ENCODE measurements at regions not wholly inside any gene's neighbourhood (a gene's known extent, or its start where the extent isn't known, plus 50 kb on each side); places are given as distances from the start of the nearest gene placed in this dataset.
"Not testable (repeated sequence)": the region's sequence is repeated elsewhere in the genome, so short reads cannot be mapped to it uniquely, and the experiment has no call there.

- DNase-seq = no peak
These were observed 186.9 kb downstream of the ZFP64 start for GRCh38 chr20:52004715-52005114.

- DNase-seq = no peak
These were observed 187.6 kb downstream of the ZFP64 start for GRCh38 chr20:52004018-52004417.

GRCh38 chr20:52003415-52003814, 188.2 kb downstream of the ZFP64 start:
- DNase-seq = no peak

GRCh38 chr20:52001999-52002666, 189.4 kb downstream of the ZFP64 start:
- DNase-seq = no peak

- DNase-seq = not testable (repeated sequence)
These were observed 194.2 kb downstream of the ZFP64 start for GRCh38 chr20:51997281-51997936.

GRCh38 chr20:51995551-51995951, 193.2 kb upstream of the SALL4 start:
- DNase-seq = no peak

- no peak for DNase-seq
These were observed 192.6 kb upstream of the SALL4 start for GRCh38 chr20:51994751-51995417.

GRCh38 chr20:51987812-51988211, 185.5 kb upstream of the SALL4 start:
- DNase-seq = no peak

GRCh38 chr20:51985013-51985415, 182.7 kb upstream of the SALL4 start:
- DNase-seq = no peak

- DNase-seq = no peak
These were observed 178.0 kb upstream of the SALL4 start for GRCh38 chr20:51980277-51980676.

- no peak for DNase-seq
These were observed 176.9 kb upstream of the SALL4 start for GRCh38 chr20:51979226-51979625.

- DNase-seq = no peak
These were observed 175.8 kb upstream of the SALL4 start for GRCh38 chr20:51978070-51978501.

- no peak for DNase-seq
These were observed 169.7 kb upstream of the SALL4 start for GRCh38 chr20:51972056-51972455.

- DNase-seq = no peak
These were observed 168.5 kb upstream of the SALL4 start for GRCh38 chr20:51970858-51971257.

GRCh38 chr20:51969191-51969590, 166.9 kb upstream of the SALL4 start:
- no peak for DNase-seq

GRCh38 chr20:51968151-51968550, 165.8 kb upstream of the SALL4 start:
- DNase-seq = no peak

GRCh38 chr20:51966296-51966971, 164.1 kb upstream of the SALL4 start:
- DNase-seq = no peak

GRCh38 chr20:51961964-51962761, 159.8 kb upstream of the SALL4 start:
- no peak for DNase-seq

GRCh38 chr20:51960047-51960675, 157.8 kb upstream of the SALL4 start:
- DNase-seq = no peak

GRCh38 chr20:51959066-51959542, 156.8 kb upstream of the SALL4 start:
- no peak for DNase-seq

- no peak for DNase-seq
These were observed 156.1 kb upstream of the SALL4 start for GRCh38 chr20:51958099-51959065.
